ENCODE measurements at regions not wholly inside any gene's neighbourhood (a gene's known extent, or its start where the extent isn't known, plus 50 kb on each side); places are given as distances from the start of the nearest gene placed in this dataset.

- DNase-seq (ENCODE audit: low read depth) = no peak
Observed at GRCh38 chr16:85473909-85474620, 139.1 kb upstream of the GSE1 start.

GRCh38 chr16:85474621-85475217 lies 138.4 kb upstream of the GSE1 start:
- DNase-seq (ENCODE audit: low read depth) = no peak

GRCh38 chr16:85475233-85475632 lies 137.9 kb upstream of the GSE1 start:
- DNase-seq (ENCODE audit: low read depth) = no peak

GRCh38 chr16:85475691-85476300 lies 137.3 kb upstream of the GSE1 start:
- no peak for DNase-seq (ENCODE audit: low read depth)

- DNase-seq (ENCODE audit: low read depth) = no peak
Observed at GRCh38 chr16:85476389-85476788, 136.7 kb upstream of the GSE1 start.

GRCh38 chr16:85477801-85478363 lies 135.2 kb upstream of the GSE1 start:
- no peak for DNase-seq (ENCODE audit: low read depth)

GRCh38 chr16:85479972-85480726 lies 133.0 kb upstream of the GSE1 start:
- no peak for DNase-seq (ENCODE audit: low read depth)

- no peak for DNase-seq (ENCODE audit: low read depth)
Observed at GRCh38 chr16:85480727-85481101, 132.4 kb upstream of the GSE1 start.

GRCh38 chr16:85481206-85481605 lies 131.9 kb upstream of the GSE1 start:
- DNase-seq (ENCODE audit: low read depth) = no peak

GRCh38 chr16:85481738-85482137 lies 131.4 kb upstream of the GSE1 start:
- DNase-seq (ENCODE audit: low read depth) = no peak

GRCh38 chr16:85483424-85483823 lies 129.7 kb upstream of the GSE1 start:
- no peak for DNase-seq (ENCODE audit: low read depth)

GRCh38 chr16:85484347-85485300 lies 128.5 kb upstream of the GSE1 start:
- no peak for DNase-seq (ENCODE audit: low read depth)

GRCh38 chr16:85485379-85485778 lies 127.7 kb upstream of the GSE1 start:
- no peak for DNase-seq (ENCODE audit: low read depth)

GRCh38 chr16:85486256-85486915 lies 126.7 kb upstream of the GSE1 start:
- DNase-seq (ENCODE audit: low read depth) = no peak

GRCh38 chr16:85488414-85488813 lies 124.7 kb upstream of the GSE1 start:
- no peak for DNase-seq (ENCODE audit: low read depth)

- no peak for DNase-seq (ENCODE audit: low read depth)
Observed at GRCh38 chr16:85490407-85491057, 122.6 kb upstream of the GSE1 start.

GRCh38 chr16:85491058-85491771 lies 121.9 kb upstream of the GSE1 start:
- DNase-seq (ENCODE audit: low read depth) = no peak

GRCh38 chr16:85491798-85492294 lies 121.3 kb upstream of the GSE1 start:
- no peak for DNase-seq (ENCODE audit: low read depth)

- DNase-seq (ENCODE audit: low read depth) = no peak
Observed at GRCh38 chr16:85492295-85492864, 120.7 kb upstream of the GSE1 start.

Data from HS-5 (cell line).